PC-9 (cell line): ENCODE measurements at regions not wholly inside any gene's neighbourhood (a gene's known extent, or its start where the extent isn't known, plus 50 kb on each side); places are given as distances from the start of the nearest gene placed in this dataset.

Experiments used
- CTCF ChIP-seq: fragments of 200-600 bp; sonication (generic); conservative IDR thresholded peaks from 2 replicates; pipeline ENCODE4 v1.6.1; 2017; ENCODE audit warnings: mixed run types, antibody characterized with exemption, mild to moderate bottlenecking, moderate library complexity
- EZH2 ChIP-seq: fragments of 200-600 bp; sonication (generic); IDR thresholded peaks from 2 replicates; pipeline ENCODE4 v1.8.0; 2017; ENCODE audit warnings: antibody characterized with exemption, low read depth

- no peak for TF ChIP-seq CTCF
- no peak for TF ChIP-seq EZH2
These were observed 130.5 kb downstream of the HRH4 start for GRCh38 chr18:24590946-24591345.
